HK-2 (cell line): ENCODE measurements at regions not wholly inside any gene's neighbourhood (a gene's known extent, or its start where the extent isn't known, plus 50 kb on each side); places are given as distances from the start of the nearest gene placed in this dataset.
"Not testable (repeated sequence)": the region's sequence is repeated elsewhere in the genome, so short reads cannot be mapped to it uniquely, and the experiment has no call there.

Source experiments
- DNase-seq: peaks from one replicate; pipeline ENCODE4 v3.0.0-alpha.2; 2018; ENCODE audit not compliant: unreplicated experiment

- DNase-seq = no peak
These were observed 234.6 kb upstream of the BCHE start for GRCh38 chr3:166071831-166072230.

GRCh38 chr3:166064476-166064875 is 227.3 kb upstream of the BCHE start:
- no peak for DNase-seq

GRCh38 chr3:166060789-166061479 is 223.7 kb upstream of the BCHE start:
- no peak for DNase-seq

- DNase-seq = no peak
These were observed 215.2 kb upstream of the BCHE start for GRCh38 chr3:166052440-166052839.

GRCh38 chr3:166029507-166029906 is 192.3 kb upstream of the BCHE start:
- DNase-seq = no peak

- no peak for DNase-seq
These were observed 176.0 kb upstream of the BCHE start for GRCh38 chr3:166013073-166013679.

GRCh38 chr3:166011771-166012170 is 174.5 kb upstream of the BCHE start:
- no peak for DNase-seq

GRCh38 chr3:166005126-166005525 is 167.9 kb upstream of the BCHE start:
- DNase-seq = no peak

- DNase-seq = no peak
These were observed 157.1 kb upstream of the BCHE start for GRCh38 chr3:165994293-165994692.

GRCh38 chr3:165984589-165984988 is 147.4 kb upstream of the BCHE start:
- DNase-seq = no peak

- no peak for DNase-seq
These were observed 146.1 kb upstream of the BCHE start for GRCh38 chr3:165983284-165983683.

GRCh38 chr3:165981318-165981717 is 144.1 kb upstream of the BCHE start:
- no peak for DNase-seq

- DNase-seq = not testable (repeated sequence)
These were observed 123.6 kb upstream of the BCHE start for GRCh38 chr3:165960825-165961224.

- no peak for DNase-seq
These were observed 116.9 kb upstream of the BCHE start for GRCh38 chr3:165954171-165954570.

- DNase-seq = no peak
These were observed 109.1 kb upstream of the BCHE start for GRCh38 chr3:165946360-165946759.

GRCh38 chr3:165938986-165939540 is 101.8 kb upstream of the BCHE start:
- DNase-seq = no peak

GRCh38 chr3:165936081-165936480 is 98.9 kb upstream of the BCHE start:
- DNase-seq = not testable (repeated sequence)

GRCh38 chr3:165924301-165924791 is 87.1 kb upstream of the BCHE start:
- DNase-seq = not testable (repeated sequence)

- DNase-seq = no peak
These were observed 83.8 kb upstream of the BCHE start for GRCh38 chr3:165920984-165921383.

GRCh38 chr3:165919284-165919683 is 82.1 kb upstream of the BCHE start:
- DNase-seq = no peak

GRCh38 chr3:165918657-165918979 is 81.4 kb upstream of the BCHE start:
- no peak for DNase-seq

- not testable (repeated sequence) for DNase-seq
These were observed 80.9 kb upstream of the BCHE start for GRCh38 chr3:165917938-165918656.

- not testable (repeated sequence) for DNase-seq
These were observed 77.9 kb upstream of the BCHE start for GRCh38 chr3:165915104-165915503.
